ENCODE measurements at regions not wholly inside any gene's neighbourhood (a gene's known extent, or its start where the extent isn't known, plus 50 kb on each side); places are given as distances from the start of the nearest gene placed in this dataset.

DNA sequence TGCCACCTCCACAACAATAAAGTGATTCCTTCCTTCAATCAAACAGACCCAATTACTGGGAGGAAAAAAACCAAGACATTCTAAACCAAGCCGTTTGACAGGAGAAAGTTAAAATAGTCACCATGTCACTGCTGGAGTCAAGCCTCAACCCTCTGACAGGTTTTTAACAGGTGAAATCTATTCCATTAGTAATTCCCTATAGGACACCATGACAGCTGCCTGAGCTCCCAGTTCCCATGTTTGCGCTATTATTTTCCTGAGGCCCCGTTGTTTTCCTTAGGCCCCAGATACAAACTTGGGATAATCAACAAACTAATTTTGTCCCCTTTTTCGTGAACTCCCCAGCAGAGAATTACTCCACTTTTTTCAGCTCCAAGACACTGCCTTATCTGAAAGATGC is 113.9 kb downstream of the ARL5B start:
- no peaks in the 10 kb centered on the region for H3K36me3 ChIP-seq (ENCODE audit: low read depth, low read length)
- H3K27ac ChIP-seq (ENCODE audit: low read length) = no peak overlapping the region
- H3K4me2 ChIP-seq (ENCODE audit: low read length) = no peak overlapping the region
- no peak overlapping the region for H3K4me3 ChIP-seq (ENCODE audit: low read length)
- CTCF ChIA-PET = no interaction called here
- no peak overlapping the region for H2AFZ ChIP-seq (ENCODE audit: low read length)
- no peaks in the 10 kb centered on the region for H3K9me2 ChIP-seq (replicated peaks; ENCODE audit: low read length)
- no peak overlapping the region for H3K9ac ChIP-seq (ENCODE audit: low read length)
- H3K9me3 ChIP-seq (ENCODE audit: low read length) = no peaks in the 10 kb centered on the region
- H3K27me3 ChIP-seq (ENCODE audit: low read length) = no peaks in the 10 kb centered on the region
- POLR2A ChIA-PET (ENCODE audit: unreplicated experiment) = no interaction called here
- ATAC-seq = no peak
- H4K20me1 ChIP-seq (ENCODE audit: low read length) = no peaks in the 10 kb centered on the region
- H3K79me2 ChIP-seq (ENCODE audit: low read length) = no peaks in the 10 kb centered on the region
- no peaks in the 10 kb centered on the region for H3F3A ChIP-seq (ENCODE audit: low read length, unreplicated experiment)
- no peaks in the 10 kb centered on the region for H3K4me1 ChIP-seq (ENCODE audit: insufficient read depth, low read length)
- no TSS peak for BruUV-seq (replicated peaks)
- intact Hi-C loops (cut with micrococcal nuclease) = no loop called here
- no peak for TF ChIP-seq EZH2phosphoT487 (IDR thresholded peaks at IDR 0.05; ENCODE audit: borderline replicate concordance, low read length)
- TF ChIP-seq CTCF (conservative IDR thresholded peaks at IDR 0.05; ENCODE audit: low read depth, low read length) = no peak
- TF ChIP-seq EZH2 (IDR thresholded peaks at IDR 0.05; ENCODE audit: low read length, unreplicated experiment) = no peak
- no peak for DNase-seq

DNA sequence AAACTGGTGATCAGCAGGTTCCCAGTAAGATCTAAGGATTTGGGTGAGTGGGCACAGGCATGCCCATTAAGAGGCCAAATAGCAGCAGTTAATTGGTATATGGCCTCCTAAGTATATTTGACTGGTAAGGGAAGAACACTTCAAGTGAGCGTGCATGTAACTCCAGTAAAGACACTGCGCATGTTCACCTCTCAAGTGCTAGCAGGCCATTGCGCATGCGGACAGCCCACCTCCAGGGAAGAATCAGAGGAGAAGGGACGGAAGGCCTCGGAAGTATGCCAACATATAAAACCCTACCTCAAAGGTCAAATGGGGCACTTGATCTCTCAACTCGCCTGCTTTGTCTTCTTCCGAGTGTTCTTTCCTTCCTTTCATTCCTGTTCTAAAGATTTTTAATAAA is 118.0 kb downstream of the ARL5B start:
- Histone ChIP-seq H3F3A (ENCODE audit: low read length, unreplicated experiment) (no peaks in the 10 kb centered on the region), H3K27me3 (ENCODE audit: low read length) (no peaks in the 10 kb centered on the region), H3K4me2 (ENCODE audit: low read length) (no peak overlapping the region), H3K36me3 (ENCODE audit: low read depth, low read length) (no peaks in the 10 kb centered on the region), H3K9me2 (replicated peaks; ENCODE audit: low read length) (no peaks in the 10 kb centered on the region), H3K79me2 (ENCODE audit: low read length) (no peaks in the 10 kb centered on the region), H4K20me1 (ENCODE audit: low read length) (no peaks in the 10 kb centered on the region), H3K4me3 (ENCODE audit: low read length) (no peak overlapping the region), H3K27ac (ENCODE audit: low read length) (no peak overlapping the region), H3K4me1 (ENCODE audit: insufficient read depth, low read length) (no peaks in the 10 kb centered on the region), H2AFZ (ENCODE audit: low read length) (no peak overlapping the region), H3K9me3 (ENCODE audit: low read length) (no peaks in the 10 kb centered on the region), H3K9ac (ENCODE audit: low read length) (no peak overlapping the region)
- CTCF ChIA-PET = no interaction called here
- TF ChIP-seq CTCF (conservative IDR thresholded peaks at IDR 0.05; ENCODE audit: low read depth, low read length) = no peak
- no peak for TF ChIP-seq EZH2 (IDR thresholded peaks at IDR 0.05; ENCODE audit: low read length, unreplicated experiment)
- no peak for TF ChIP-seq EZH2phosphoT487 (IDR thresholded peaks at IDR 0.05; ENCODE audit: borderline replicate concordance, low read length)
- DNase-seq (no peak), ATAC-seq (no peak)
- intact Hi-C loops (cut with micrococcal nuclease) = no loop called here
- POLR2A ChIA-PET (ENCODE audit: unreplicated experiment) = no interaction called here
- no TSS peak for BruUV-seq (replicated peaks)

- Histone ChIP-seq H3K27ac (ENCODE audit: low read length) (no peak overlapping the region), H4K20me1 (ENCODE audit: low read length) (no peaks in the 10 kb centered on the region), H3K36me3 (ENCODE audit: low read depth, low read length) (no peaks in the 10 kb centered on the region), H3F3A (ENCODE audit: low read length, unreplicated experiment) (no peaks in the 10 kb centered on the region), H3K79me2 (ENCODE audit: low read length) (no peaks in the 10 kb centered on the region), H3K9me3 (ENCODE audit: low read length) (no peaks in the 10 kb centered on the region), H3K4me1 (ENCODE audit: insufficient read depth, low read length) (no peaks in the 10 kb centered on the region), H3K9ac (ENCODE audit: low read length) (no peak overlapping the region), H2AFZ (ENCODE audit: low read length) (no peak overlapping the region), H3K4me2 (ENCODE audit: low read length) (no peak overlapping the region), H3K27me3 (ENCODE audit: low read length) (no peaks in the 10 kb centered on the region), H3K4me3 (ENCODE audit: low read length) (no peak overlapping the region), H3K9me2 (replicated peaks; ENCODE audit: low read length) (no peaks in the 10 kb centered on the region)
- ChIA-PET POLR2A (ENCODE audit: unreplicated experiment) (no interaction called here), CTCF (no interaction called here)
- ATAC-seq = no peak
- no peak for DNase-seq
- BruUV-seq (replicated peaks) = no TSS peak
- TF ChIP-seq EZH2phosphoT487 (IDR thresholded peaks at IDR 0.05; ENCODE audit: borderline replicate concordance, low read length) (no peak), EZH2 (IDR thresholded peaks at IDR 0.05; ENCODE audit: low read length, unreplicated experiment) (no peak), CTCF (conservative IDR thresholded peaks at IDR 0.05; ENCODE audit: low read depth, low read length) (no peak)
- intact Hi-C loops (cut with micrococcal nuclease) = no loop called here
Observed at GRCh38 chr10:18786478-18786877, 127.2 kb downstream of the ARL5B start.
